DMS53 (cell line): ENCODE measurements at regions not wholly inside any gene's neighbourhood (a gene's known extent, or its start where the extent isn't known, plus 50 kb on each side); places are given as distances from the start of the nearest gene placed in this dataset.

Source experiments
- DNase-seq: peaks from one replicate; lab custom pipeline; 2025; lab: John Stamatoyannopoulos, UW

DNA sequence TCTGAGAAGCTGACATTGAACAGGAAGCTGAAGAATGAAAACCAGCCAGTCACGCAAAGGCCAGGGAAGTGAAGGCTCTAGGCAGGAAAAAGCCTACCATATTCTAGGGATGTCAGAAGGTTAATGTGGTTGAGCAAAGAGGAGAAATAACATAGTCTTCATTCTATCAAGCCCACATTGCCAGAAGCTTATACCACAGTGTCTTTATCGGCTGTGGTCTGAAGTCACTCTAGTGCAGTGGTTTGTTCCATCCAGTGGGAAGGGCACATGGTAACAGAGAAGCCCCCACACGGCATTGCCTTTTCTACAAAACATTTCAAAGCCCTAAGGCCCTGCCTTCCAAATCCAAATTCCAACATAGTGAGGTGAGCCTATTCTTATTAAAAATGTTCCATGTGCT, 311.3 kb downstream of the TNS1 start:
- peak; percentile 33 for DNase-seq

DNA sequence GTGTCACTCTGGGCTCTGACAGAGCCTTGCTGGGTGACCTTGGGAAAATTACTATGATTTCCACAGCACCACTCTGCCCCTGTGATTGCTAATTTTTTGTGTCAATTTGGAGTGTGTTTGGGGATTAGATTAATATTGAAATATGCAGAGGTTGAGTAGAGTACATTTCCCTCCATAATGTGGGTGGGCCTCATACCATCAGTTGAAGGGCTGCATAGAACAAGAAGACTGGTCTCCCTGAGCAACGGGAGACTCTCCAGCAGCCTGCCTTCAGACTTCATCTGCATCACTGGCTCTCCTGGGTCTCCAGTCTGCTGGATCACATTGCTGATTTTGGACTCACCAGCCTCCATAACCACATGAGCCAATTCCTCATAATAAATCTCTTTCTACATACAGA, 313.7 kb downstream of the TNS1 start:
- no peak for DNase-seq

- DNase-seq, result no peak
These were observed 314.3 kb downstream of the TNS1 start for GRCh38 chr2:217688494-217688893.

DNA sequence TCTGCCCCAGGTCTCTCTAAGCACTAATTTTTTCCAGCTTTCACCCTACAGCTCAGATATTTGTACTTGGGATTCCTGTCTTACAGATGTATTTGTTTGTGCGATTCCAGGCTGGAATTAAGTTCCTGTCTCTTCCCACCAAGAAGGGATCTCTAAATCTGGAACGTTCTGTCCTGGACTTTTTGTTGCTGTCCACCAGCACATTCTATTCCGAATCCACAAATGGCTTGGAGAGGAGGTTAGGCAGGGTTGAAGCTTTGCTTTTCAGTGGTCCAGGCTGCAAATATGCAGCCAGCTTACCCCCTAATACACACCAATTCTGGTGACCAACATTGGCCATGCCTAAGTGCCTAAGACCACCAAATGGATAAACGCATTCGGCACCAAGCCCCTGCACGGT, 315.0 kb downstream of the TNS1 start:
- DNase-seq, result no peak

DNA sequence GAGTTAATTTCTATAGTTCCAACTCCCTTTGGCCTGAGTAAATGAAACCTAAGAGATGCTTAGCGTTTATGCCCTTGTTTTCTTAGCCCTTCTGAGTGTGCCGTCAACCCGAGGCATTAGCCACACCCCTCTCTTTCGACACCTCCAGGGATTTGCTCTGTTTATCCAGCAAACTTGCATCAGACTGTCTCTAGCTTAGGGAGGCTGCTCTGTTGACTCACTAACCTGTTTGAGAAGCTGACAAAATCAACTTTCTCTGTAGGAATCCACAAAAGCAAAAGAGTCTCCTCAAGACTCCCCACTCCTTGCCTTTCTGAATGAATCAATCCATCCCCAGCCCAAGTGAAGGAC, 317.6 kb downstream of the TNS1 start:
- peak; percentile 76 for DNase-seq

DNA sequence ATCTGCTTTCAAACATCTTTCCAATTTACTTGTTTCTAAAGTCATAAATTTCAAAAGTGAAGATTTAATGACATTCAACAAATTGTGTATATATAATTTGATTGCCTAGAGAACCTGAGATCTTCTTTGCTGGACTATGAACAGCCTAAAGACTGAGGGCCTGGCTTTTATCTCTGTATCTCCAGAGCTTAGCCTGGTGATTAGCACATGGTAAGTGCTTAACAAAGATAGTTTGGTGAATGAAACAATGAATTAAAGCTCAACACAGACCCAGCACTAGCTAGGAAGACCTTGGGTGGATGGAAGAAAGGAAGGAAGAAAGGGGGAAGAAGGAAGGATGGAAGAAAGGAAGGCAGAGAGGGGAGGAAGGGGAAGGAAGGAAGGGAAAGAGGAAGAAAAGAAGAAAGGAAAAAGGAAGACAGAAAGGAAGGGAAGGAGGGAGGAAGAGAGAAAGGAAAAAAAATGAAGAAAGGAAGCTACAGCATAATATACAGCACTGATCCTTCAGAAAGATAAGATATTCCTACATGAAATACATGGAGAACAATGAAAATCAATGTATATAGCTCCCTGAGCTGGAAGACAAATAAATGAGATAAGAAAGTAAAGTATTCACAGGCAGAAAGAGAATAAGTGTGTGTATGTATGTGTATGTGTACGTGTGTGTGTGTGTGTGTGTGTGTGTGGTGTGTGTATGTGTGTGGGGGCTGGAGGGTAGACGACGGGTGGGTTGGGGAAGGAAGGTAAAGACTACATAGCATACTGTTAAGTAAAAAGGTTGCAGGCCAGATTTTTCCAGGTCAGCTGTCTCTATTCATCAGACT, 318.2 kb downstream of the TNS1 start:
- DNase-seq, result no peak

- DNase-seq, result no peak
These were observed 319.5 kb downstream of the TNS1 start for GRCh38 chr2:217683106-217683870.

DNA sequence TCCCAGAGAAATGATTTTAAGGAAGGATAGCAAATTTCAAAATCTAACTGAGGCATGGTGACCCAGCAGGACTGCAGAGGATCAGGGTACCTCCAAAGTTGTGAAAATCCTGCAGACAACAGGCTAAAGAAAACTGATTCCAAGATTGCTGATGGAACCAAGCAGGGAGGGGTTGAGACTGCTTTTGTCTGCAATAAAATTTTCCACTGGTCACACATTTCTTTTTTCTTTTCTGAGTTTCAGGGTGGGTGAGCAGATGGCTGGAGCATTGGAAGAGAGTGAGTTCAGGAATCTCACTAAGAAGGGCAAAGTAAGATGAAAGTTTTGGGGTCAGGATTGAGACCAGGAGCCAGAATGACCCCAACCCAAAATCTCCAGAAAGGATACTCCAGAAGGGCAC, 321.0 kb downstream of the TNS1 start:
- DNase-seq, result no peak

- no peak for DNase-seq
These were observed 322.4 kb downstream of the TNS1 start for GRCh38 chr2:217680381-217680780.

DNA sequence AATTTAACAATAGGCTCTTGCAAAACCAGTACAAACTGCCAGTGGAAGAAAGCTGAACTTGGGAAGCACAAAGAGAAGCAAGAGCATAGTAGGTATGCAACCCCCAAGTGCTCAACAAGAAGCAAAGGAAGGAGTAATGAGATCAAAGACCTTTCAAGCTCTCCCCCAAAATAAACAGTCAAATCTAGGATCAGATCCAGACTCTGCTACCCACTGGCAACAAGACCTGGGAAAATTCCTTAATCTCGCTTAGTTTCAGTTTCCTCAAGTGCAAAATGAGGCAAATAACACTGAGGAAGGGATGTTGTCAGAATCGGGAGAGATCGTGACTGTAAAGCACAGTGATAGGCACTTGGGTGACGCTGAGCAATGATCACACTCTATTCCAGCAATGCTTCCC, 329.2 kb downstream of the TNS1 start:
- DNase-seq, result no peak

DNA sequence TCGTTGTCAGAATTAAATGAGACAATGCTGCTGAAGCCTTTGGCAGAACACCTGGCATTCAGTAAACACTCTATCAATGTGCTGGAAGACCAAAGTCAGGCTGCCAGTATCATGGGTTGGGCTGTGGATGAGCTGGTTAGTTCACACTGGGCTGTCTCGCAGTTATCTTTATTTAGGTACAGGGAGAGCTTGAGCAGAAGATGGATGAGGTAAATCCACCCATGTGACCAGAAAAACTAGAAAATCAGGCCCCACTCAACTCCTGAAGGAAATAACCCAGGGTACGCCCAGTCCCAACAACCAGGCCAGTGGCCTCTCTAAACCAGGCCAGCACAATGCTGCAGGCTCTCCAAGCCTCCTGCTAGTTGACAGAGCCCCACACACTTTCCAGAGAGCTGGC, 330.3 kb downstream of the TNS1 start:
- DNase-seq, result peak; percentile 89

DNA sequence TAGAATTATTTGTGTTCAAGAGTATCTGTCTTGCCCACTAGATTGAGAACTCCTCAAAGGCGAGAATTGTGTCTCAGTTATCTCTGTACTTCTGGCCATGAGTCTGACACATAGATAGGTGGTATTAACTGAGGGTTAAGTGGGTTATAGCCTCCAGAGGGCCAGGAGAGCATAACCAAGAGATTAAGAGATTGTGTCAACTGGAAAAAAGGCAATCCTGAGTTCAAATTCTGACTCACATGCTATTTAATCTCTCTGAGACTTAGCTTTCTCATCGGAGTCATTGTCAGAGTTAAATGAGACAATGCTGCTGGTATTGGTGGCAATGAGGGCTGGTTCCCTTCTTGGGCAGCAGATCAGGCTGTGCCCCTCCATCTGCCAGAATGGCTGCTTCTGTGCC, 330.9 kb downstream of the TNS1 start:
- no peak for DNase-seq

- no peak for DNase-seq
These were observed 331.7 kb downstream of the TNS1 start for GRCh38 chr2:217671075-217671474.

DNA sequence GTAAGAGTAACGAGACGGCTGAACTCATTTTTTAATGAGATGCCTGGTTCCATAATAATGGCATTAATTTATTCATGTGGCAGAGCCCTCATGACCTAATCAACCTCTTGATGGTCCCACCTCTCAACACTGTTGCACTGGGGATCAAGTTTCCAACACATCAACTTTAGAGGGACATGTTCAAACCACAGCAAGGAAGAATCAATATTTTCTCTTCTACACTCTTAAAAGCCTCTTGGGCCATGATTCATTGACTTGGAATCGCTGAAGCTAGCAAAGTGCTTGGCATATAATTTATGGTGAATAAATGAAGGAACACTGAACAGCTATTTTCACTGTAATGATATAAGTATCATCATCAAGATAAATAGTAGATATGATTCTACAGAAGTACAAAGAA, 333.0 kb downstream of the TNS1 start:
- no peak for DNase-seq

- DNase-seq, result no peak
These were observed 335.3 kb downstream of the TNS1 start for GRCh38 chr2:217667512-217667911.

GRCh38 chr2:217667035-217667434, 335.8 kb downstream of the TNS1 start:
- no peak for DNase-seq

DNA sequence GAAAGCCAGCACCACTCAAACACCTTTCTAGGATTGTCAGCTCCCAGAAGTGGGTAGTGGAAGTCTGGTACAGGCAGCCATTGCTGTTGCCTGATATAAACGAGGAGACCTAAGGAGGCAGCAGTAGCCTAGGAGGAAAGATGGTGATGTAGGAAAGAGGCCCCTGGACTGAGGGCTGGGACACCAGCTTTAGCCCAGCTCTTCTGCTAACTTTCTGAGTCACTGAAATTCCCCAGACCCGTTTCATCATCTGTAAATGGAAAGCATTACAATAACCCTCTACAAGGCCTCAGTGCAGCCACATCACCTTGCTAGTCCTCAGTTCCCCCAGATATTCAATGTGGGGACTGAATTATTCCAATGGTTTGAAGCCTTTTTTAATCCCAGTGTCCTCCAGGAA, 336.5 kb downstream of the TNS1 start:
- no peak for DNase-seq

- no peak for DNase-seq
These were observed 338.0 kb downstream of the TNS1 start for GRCh38 chr2:217664761-217665160.

GRCh38 chr2:217662984-217663602, 339.7 kb downstream of the TNS1 start:
- no peak for DNase-seq

DNA sequence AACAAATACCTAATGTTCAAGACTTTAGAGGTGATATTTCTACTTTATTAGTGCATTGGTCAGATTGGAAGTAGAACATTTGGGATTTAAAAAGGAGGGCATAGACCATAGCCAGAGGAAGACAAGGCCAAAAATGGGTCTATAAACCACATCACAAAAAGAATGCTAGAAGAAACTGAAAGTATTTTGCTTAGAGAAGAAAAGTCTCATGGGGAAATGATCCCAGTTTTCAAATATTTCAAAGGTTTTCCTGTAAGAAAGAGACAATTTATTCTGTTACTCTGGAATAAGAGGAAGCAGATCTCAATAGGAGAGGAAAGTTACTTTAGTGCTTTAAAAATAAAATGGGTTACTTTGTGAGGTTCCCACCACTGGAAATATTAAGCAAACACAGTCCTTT, 341.4 kb downstream of the TNS1 start:
- DNase-seq, result no peak

DNA sequence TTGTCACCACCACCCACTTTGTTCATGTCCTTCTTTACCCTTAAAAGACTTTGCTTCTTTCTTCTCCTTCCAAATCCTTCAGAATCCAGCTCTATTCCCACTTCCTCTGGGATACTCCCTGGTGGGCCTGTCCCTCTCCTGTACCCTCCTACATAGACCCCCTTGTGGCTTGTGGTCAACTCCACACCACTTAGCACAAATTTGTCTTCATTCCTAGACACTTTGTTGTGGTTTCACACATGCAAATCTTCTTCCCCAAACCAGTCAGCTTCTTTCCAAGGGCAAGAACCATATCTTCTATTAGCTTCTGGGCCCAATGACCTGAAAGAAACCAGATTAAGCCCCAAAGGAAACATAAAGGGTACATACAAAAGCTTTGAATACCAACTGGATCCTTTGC, 342.4 kb downstream of the TNS1 start:
- no peak for DNase-seq

GRCh38 chr2:217658806-217659205, 344.0 kb downstream of the TNS1 start:
- DNase-seq, result no peak

DNA sequence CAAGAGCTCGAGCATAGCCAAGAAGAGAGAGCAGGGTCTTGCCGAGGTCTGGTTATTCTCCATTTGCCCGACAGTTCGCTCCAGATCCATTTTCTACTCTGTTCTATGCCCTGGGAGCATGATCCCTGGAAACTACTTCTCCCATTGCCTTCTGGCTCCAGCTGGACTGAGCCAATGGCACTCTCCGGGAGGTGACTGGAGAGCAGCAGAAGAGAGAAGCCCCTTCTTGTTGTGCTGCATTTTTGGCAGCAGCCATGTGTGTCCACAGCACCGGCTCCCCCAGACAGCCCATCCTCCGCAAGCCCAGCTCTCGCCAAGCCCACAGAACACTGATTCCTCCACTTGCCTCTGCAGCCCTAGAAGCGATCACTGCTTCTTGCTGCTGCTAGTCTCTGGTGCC, 345.5 kb downstream of the TNS1 start:
- DNase-seq, result no peak
